ENCODE measurements at regions not wholly inside any gene's neighbourhood (a gene's known extent, or its start where the extent isn't known, plus 50 kb on each side); places are given as distances from the start of the nearest gene placed in this dataset.

DNA sequence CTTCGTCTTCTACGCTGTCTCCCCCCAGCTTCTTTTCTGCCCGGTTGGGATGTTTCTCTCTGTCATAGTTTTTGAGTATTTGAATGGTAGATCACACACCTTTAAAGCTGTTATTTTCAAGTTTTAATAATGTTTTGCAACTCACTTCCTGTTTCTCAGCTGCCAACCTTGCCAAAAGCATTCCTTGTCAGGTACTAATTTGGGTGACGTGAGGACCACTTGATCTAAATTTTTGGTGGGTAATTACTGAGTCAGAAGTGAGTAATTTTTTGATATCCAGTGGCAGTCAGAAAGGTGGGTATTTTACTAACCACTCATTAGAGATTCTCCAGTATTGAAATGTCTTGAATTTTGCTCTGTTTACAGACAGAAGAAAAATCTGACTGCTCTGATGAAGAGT is 852.4 kb upstream of the FANCL start (continued):
- TF ChIP-seq, protein P1, sequence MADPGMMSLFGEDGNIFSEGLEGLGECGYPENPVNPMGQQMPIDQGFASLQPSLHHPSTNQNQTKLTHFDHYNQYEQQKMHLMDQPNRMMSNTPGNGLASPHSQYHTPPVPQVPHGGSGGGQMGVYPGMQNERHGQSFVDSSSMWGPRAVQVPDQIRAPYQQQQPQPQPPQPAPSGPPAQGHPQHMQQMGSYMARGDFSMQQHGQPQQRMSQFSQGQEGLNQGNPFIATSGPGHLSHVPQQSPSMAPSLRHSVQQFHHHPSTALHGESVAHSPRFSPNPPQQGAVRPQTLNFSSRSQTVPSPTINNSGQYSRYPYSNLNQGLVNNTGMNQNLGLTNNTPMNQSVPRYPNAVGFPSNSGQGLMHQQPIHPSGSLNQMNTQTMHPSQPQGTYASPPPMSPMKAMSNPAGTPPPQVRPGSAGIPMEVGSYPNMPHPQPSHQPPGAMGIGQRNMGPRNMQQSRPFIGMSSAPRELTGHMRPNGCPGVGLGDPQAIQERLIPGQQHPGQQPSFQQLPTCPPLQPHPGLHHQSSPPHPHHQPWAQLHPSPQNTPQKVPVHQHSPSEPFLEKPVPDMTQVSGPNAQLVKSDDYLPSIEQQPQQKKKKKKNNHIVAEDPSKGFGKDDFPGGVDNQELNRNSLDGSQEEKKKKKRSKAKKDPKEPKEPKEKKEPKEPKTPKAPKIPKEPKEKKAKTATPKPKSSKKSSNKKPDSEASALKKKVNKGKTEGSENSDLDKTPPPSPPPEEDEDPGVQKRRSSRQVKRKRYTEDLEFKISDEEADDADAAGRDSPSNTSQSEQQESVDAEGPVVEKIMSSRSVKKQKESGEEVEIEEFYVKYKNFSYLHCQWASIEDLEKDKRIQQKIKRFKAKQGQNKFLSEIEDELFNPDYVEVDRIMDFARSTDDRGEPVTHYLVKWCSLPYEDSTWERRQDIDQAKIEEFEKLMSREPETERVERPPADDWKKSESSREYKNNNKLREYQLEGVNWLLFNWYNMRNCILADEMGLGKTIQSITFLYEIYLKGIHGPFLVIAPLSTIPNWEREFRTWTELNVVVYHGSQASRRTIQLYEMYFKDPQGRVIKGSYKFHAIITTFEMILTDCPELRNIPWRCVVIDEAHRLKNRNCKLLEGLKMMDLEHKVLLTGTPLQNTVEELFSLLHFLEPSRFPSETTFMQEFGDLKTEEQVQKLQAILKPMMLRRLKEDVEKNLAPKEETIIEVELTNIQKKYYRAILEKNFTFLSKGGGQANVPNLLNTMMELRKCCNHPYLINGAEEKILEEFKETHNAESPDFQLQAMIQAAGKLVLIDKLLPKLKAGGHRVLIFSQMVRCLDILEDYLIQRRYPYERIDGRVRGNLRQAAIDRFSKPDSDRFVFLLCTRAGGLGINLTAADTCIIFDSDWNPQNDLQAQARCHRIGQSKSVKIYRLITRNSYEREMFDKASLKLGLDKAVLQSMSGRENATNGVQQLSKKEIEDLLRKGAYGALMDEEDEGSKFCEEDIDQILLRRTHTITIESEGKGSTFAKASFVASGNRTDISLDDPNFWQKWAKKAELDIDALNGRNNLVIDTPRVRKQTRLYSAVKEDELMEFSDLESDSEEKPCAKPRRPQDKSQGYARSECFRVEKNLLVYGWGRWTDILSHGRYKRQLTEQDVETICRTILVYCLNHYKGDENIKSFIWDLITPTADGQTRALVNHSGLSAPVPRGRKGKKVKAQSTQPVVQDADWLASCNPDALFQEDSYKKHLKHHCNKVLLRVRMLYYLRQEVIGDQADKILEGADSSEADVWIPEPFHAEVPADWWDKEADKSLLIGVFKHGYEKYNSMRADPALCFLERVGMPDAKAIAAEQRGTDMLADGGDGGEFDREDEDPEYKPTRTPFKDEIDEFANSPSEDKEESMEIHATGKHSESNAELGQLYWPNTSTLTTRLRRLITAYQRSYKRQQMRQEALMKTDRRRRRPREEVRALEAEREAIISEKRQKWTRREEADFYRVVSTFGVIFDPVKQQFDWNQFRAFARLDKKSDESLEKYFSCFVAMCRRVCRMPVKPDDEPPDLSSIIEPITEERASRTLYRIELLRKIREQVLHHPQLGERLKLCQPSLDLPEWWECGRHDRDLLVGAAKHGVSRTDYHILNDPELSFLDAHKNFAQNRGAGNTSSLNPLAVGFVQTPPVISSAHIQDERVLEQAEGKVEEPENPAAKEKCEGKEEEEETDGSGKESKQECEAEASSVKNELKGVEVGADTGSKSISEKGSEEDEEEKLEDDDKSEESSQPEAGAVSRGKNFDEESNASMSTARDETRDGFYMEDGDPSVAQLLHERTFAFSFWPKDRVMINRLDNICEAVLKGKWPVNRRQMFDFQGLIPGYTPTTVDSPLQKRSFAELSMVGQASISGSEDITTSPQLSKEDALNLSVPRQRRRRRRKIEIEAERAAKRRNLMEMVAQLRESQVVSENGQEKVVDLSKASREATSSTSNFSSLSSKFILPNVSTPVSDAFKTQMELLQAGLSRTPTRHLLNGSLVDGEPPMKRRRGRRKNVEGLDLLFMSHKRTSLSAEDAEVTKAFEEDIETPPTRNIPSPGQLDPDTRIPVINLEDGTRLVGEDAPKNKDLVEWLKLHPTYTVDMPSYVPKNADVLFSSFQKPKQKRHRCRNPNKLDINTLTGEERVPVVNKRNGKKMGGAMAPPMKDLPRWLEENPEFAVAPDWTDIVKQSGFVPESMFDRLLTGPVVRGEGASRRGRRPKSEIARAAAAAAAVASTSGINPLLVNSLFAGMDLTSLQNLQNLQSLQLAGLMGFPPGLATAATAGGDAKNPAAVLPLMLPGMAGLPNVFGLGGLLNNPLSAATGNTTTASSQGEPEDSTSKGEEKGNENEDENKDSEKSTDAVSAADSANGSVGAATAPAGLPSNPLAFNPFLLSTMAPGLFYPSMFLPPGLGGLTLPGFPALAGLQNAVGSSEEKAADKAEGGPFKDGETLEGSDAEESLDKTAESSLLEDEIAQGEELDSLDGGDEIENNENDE (IDR thresholded peaks at IDR 0.05; ENCODE audit: insufficient replicate concordance, low read length), result no peak
- TF ChIP-seq CREB1 (IDR thresholded peaks at IDR 0.05) (no peak), FOSL1 (IDR thresholded peaks at IDR 0.05; ENCODE audit: insufficient read depth, low read depth, low read length) (no peak), SAP30 (IDR thresholded peaks at IDR 0.05; ENCODE audit: insufficient read depth, insufficient replicate concordance, low read length) (no peak), CHD2 (IDR thresholded peaks at IDR 0.05; ENCODE audit: low read length) (no peak), HDAC6 (IDR thresholded peaks at IDR 0.05; ENCODE audit: low read depth, low read length) (no peak), KDM5A (IDR thresholded peaks at IDR 0.05; ENCODE audit: low read length) (no peak), RXRA (IDR thresholded peaks at IDR 0.05; ENCODE audit: insufficient read depth, low read depth, low read length) (no peak), SP2 (IDR thresholded peaks at IDR 0.05; ENCODE audit: low read length) (no peak)
